ENCODE measurements at regions not wholly inside any gene's neighbourhood (a gene's known extent, or its start where the extent isn't known, plus 50 kb on each side); places are given as distances from the start of the nearest gene placed in this dataset.
"Not testable (repeated sequence)": the region's sequence is repeated elsewhere in the genome, so short reads cannot be mapped to it uniquely, and the experiment has no call there.

DNA sequence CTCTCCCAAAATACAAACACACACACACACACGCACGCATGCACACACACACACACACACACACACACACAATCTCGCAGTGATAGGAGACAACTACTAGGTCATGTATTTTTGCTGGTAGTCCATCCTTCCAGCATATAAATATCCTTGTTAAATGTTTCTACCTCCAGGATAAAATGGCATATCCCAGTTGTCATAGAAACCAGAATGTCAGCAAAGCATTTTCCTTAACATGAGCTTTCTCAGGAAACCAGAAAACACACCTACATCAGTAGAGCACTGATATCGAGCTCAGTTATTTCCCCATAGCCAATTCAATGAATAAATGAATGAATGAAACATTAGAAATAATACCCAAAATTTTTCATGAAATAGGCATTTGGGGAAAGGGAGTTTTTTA lies 115.7 kb downstream of the PWWP3B start:
- FAIRE-seq (no peak), DNase-seq (ENCODE audit: insufficient read length, low spot score) (no peak)
- TF ChIP-seq SPI1 (IDR thresholded peaks at IDR 0.05; ENCODE audit: low read depth, low read length) (no peak), POLR2A (IDR thresholded peaks at IDR 0.05; ENCODE audit: low read depth, low read length) (no peak), POU2F2 (IDR thresholded peaks at IDR 0.05; ENCODE audit: low read depth, low read length) (no peak)

DNA sequence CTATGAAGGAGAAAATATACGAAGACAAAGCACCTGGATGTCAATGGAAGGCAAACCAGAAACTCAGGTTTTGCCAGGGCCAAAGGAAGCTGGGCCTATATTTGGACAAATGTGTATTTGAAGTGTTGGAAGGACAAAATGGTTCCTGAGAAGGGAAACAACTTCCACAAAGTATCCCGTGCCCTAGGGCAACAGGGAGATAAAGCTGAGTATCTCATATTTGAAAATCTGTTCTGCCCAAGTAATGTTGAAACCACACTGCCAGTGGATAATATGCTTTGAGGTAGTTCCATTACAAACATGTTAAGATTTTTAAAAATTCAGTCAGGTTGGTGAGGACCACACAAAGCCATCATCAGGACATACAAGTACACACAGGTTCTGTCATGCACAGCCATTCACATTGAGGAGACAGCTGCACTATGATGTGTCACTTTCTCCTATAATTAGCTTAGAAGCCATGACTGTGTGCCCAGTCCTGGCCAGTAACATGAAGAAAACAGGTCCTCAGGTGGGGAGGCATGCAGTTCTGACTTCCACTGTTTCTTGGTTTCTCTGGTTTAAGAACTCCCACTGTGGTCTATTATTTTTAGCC lies 116.4 kb downstream of the PWWP3B start:
- FAIRE-seq (no peak), DNase-seq (ENCODE audit: insufficient read length, low spot score) (no peak)
- TF ChIP-seq PAX5 (IDR thresholded peaks at IDR 0.05; ENCODE audit: insufficient read depth, low read length, severe bottlenecking) (no peak), SPI1 (IDR thresholded peaks at IDR 0.05; ENCODE audit: low read depth, low read length) (no peak), POLR2A (IDR thresholded peaks at IDR 0.05; ENCODE audit: low read depth, low read length) (no peak), TAF1 (IDR thresholded peaks at IDR 0.05; ENCODE audit: low read depth, low read length) (no peak), POU2F2 (IDR thresholded peaks at IDR 0.05; ENCODE audit: low read depth, low read length) (no peak), POLR2AphosphoS5 (IDR thresholded peaks at IDR 0.05; ENCODE audit: low read depth, low read length) (no peak)

DNA sequence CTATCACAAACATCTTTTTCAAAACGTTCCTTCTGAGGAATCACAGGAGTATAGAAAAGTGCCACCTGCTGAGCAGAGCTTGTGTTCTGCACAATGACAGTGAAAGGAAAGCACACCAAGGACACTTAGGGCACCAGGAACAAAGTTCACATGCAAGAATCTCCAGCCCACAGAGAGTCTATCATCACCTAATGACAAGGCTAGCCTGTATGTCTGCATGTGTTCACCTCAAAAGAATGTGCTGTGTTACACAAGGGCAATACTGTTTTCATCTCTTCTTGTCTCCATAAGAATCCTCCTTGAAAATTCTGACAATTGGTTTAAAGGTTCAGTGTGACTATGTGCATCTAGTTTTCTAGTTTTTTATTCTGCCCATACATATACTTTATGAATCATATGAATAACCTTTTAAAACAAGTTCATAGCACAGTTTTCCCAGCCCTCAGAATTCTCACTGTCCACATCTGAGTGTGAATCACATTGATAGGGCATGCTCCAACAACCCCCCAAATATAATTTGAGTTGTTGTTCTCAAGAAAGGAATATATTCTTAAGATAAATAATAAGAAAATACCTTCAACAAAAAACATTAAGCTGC lies 118.0 kb downstream of the PWWP3B start:
- no peak for TF ChIP-seq PAX5 (IDR thresholded peaks at IDR 0.05; ENCODE audit: insufficient read depth, low read length, severe bottlenecking)
- no peak for TF ChIP-seq POU2F2 (IDR thresholded peaks at IDR 0.05; ENCODE audit: low read depth, low read length)
- TF ChIP-seq POLR2AphosphoS5 (IDR thresholded peaks at IDR 0.05; ENCODE audit: low read depth, low read length) = no peak
- FAIRE-seq (no peak), DNase-seq (ENCODE audit: insufficient read length, low spot score) (no peak)

DNA sequence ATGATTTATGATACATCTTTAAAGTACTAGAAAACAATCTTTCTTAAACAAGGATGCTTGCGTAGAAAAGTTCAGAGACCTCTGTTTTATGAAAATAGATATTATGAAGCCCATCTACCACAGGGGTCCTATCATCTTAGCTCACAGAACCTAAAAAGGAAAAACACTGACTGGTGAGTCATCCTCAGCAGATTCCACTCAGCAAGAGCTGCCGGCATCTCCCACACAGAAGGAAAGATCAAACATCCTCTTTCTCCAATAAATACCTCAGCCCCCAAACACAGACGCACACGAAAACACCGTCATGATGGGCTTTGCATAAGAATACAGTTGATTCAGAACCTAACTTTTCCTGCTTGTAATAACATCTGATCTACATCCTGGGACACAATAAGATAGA lies 122.7 kb downstream of the PWWP3B start:
- not testable (repeated sequence) for FAIRE-seq; DNase-seq (ENCODE audit: insufficient read length, low spot score)

DNA sequence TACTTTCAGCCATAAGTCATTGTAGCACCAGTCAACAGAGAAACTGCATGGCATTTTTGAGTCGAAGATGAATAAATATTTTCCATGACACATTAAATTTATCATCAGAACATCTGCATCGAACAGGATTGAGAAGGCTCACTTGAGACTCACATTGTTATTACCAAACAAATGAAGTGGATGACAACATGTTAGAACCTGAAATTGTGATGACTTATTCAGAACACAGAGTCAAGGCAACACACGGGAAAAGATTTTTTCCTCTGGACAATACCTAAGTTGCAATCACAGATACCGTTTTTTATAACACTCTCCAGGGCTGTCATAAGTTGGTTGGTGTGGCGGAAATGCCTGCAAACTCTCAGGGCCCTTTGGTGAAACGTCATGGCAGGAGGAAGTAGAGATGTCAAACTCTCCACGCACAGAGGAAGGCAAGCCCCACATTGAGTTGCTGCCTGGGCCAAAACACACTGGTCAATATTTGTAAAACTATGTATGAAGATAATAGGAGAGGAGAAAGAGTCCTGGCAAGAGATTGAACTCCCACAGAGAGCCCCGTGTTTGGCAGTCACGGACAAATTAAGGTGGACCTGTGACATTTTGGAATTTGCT lies 123.8 kb downstream of the PWWP3B start:
- DNase-seq (ENCODE audit: insufficient read length, low spot score); FAIRE-seq: not testable (repeated sequence)

DNA sequence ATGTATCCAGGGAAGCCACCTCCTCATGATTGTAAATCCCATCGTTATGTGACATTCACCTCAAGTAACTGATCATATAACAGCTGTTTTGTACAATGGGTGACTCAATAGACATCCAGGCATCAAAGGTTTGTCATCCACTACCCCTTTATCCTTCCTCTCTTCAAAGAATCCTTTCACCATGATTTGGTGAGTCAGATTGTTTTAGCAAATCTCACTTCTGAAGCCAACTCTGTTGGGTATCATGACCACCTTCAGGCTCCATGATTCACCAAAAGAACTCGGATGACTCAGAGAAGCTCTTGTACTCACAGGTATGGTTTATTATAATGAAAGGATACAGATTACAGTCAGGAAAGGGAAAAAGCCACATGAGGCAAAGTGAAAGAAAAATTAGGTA lies 132.1 kb downstream of the PWWP3B start:
- TF ChIP-seq POLR2AphosphoS5 (IDR thresholded peaks at IDR 0.05; ENCODE audit: low read depth, low read length) (no peak), SPI1 (IDR thresholded peaks at IDR 0.05; ENCODE audit: low read depth, low read length) (no peak), POLR2A (IDR thresholded peaks at IDR 0.05; ENCODE audit: low read depth, low read length) (no peak), PAX5 (IDR thresholded peaks at IDR 0.05; ENCODE audit: insufficient read depth, low read length, severe bottlenecking) (no peak), TAF1 (IDR thresholded peaks at IDR 0.05; ENCODE audit: low read depth, low read length) (no peak), POU2F2 (IDR thresholded peaks at IDR 0.05; ENCODE audit: low read depth, low read length) (no peak)
- no peak for DNase-seq (ENCODE audit: insufficient read length, low spot score)
- no peak for FAIRE-seq

DNA sequence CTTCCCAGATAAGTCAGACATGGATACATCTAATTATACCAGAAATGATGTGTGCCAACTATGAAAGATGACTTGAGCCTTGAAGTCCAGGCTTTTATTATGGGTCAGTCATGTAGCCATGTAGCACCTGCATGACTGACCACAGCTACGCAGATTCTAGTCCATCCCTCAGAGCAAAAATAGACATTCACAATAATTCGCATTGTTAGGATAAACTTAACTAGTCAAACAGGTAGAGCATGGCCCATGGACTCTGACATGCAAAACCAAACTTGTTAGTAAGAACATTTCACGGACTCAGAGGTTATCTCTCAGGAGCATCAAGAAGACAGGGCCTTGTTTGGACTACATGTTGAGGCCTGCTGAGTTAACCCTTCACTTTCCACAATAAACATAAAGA lies 132.6 kb downstream of the PWWP3B start:
- TF ChIP-seq POLR2A (IDR thresholded peaks at IDR 0.05; ENCODE audit: low read depth, low read length) (no peak), TAF1 (IDR thresholded peaks at IDR 0.05; ENCODE audit: low read depth, low read length) (no peak), POU2F2 (IDR thresholded peaks at IDR 0.05; ENCODE audit: low read depth, low read length) (no peak), SPI1 (IDR thresholded peaks at IDR 0.05; ENCODE audit: low read depth, low read length) (no peak), PAX5 (IDR thresholded peaks at IDR 0.05; ENCODE audit: insufficient read depth, low read length, severe bottlenecking) (no peak), POLR2AphosphoS5 (IDR thresholded peaks at IDR 0.05; ENCODE audit: low read depth, low read length) (no peak)
- no peak for FAIRE-seq
- no peak for DNase-seq (ENCODE audit: insufficient read length, low spot score)

DNA sequence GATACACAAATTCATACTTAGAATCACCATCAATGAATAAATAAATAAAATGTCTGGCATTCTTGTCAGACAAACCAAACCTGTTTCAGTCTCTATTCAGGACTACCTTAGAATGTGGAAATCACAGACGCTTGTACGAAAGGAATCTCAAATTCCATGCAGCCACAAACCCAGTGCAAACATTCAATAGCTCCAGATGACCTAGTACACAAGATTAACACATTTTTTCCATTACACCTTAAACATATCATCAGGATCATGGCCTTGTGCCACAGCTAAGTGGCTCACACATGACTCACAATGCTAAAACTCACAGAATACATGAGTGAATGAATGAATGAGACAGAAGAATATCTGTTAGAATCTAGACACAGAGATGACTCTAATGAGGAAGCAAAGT lies 134.2 kb downstream of the PWWP3B start:
- DNase-seq (ENCODE audit: insufficient read length, low spot score) (no peak), FAIRE-seq (no peak)
- TF ChIP-seq SPI1 (IDR thresholded peaks at IDR 0.05; ENCODE audit: low read depth, low read length) (no peak), POU2F2 (IDR thresholded peaks at IDR 0.05; ENCODE audit: low read depth, low read length) (no peak), POLR2A (IDR thresholded peaks at IDR 0.05; ENCODE audit: low read depth, low read length) (no peak), PAX5 (IDR thresholded peaks at IDR 0.05; ENCODE audit: insufficient read depth, low read length, severe bottlenecking) (no peak), POLR2AphosphoS5 (IDR thresholded peaks at IDR 0.05; ENCODE audit: low read depth, low read length) (no peak), TAF1 (IDR thresholded peaks at IDR 0.05; ENCODE audit: low read depth, low read length) (no peak)

DNA sequence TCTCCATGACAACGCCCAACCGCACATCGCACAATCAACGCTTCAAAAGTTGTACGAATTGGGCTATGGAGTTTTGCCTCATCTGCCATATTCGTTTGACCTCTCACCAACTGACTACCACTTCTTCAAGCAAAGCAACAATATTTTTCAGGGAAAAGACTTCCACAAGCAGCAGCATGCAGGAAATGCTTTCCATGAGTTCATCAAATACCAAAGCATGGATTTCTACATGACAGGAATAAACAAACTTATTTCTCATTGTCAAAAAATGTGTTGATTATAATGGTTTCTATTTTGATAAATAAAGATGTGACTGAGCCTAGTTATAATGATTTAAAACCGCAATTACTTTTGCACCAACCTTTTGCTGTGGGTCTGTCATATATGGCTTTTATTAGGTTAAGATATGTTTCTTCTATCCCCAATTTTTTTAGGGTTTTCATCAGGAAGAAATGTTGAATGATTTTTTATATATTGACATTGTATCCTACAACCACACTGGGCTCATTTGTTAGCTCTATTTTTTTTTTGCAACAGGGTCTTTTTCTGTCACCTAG lies 138.4 kb downstream of the PWWP3B start:
- no peak for FAIRE-seq
- no peak for TF ChIP-seq PAX5 (IDR thresholded peaks at IDR 0.05; ENCODE audit: insufficient read depth, low read length, severe bottlenecking)
- no peak for TF ChIP-seq SPI1 (IDR thresholded peaks at IDR 0.05; ENCODE audit: low read depth, low read length)
- TF ChIP-seq POLR2A (IDR thresholded peaks at IDR 0.05; ENCODE audit: low read depth, low read length) = no peak
- TF ChIP-seq POU2F2 (IDR thresholded peaks at IDR 0.05; ENCODE audit: low read depth, low read length) = no peak
- TF ChIP-seq TAF1 (IDR thresholded peaks at IDR 0.05; ENCODE audit: low read depth, low read length) = no peak
- no peak for TF ChIP-seq POLR2AphosphoS5 (IDR thresholded peaks at IDR 0.05; ENCODE audit: low read depth, low read length)
- no peak for DNase-seq (ENCODE audit: insufficient read length, low spot score)

DNA sequence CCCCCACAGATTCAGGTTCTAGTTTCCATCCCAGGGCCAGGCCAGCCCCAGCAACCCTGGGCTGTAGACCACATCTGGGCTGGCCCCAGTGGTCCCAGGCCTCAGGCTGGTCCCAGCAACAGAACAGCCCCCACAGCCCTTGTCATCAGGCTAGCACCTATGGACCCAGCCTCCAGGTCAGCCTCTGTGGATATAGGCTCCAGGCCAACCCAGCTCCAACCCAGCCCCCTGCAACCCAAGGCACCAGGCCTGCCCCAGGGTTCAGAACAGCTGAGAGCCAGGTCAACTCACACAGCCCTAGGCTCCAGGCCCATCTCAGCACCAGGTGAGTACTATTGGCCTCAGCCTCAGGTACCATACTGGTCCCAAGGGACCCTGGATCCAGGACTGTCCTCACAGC lies 155.3 kb downstream of the PWWP3B start:
- TF ChIP-seq PAX5 (IDR thresholded peaks at IDR 0.05; ENCODE audit: insufficient read depth, low read length, severe bottlenecking) = no peak
- no peak for TF ChIP-seq POLR2AphosphoS5 (IDR thresholded peaks at IDR 0.05; ENCODE audit: low read depth, low read length)
- no peak for TF ChIP-seq TAF1 (IDR thresholded peaks at IDR 0.05; ENCODE audit: low read depth, low read length)
- TF ChIP-seq SPI1 (IDR thresholded peaks at IDR 0.05; ENCODE audit: low read depth, low read length) = no peak
- no peak for TF ChIP-seq POU2F2 (IDR thresholded peaks at IDR 0.05; ENCODE audit: low read depth, low read length)
- no peak for TF ChIP-seq POLR2A (IDR thresholded peaks at IDR 0.05; ENCODE audit: low read depth, low read length)
- FAIRE-seq (no peak), DNase-seq (ENCODE audit: insufficient read length, low spot score) (no peak)
